ENCODE measurements at regions not wholly inside any gene's neighbourhood (a gene's known extent, or its start where the extent isn't known, plus 50 kb on each side); places are given as distances from the start of the nearest gene placed in this dataset.

DNA sequence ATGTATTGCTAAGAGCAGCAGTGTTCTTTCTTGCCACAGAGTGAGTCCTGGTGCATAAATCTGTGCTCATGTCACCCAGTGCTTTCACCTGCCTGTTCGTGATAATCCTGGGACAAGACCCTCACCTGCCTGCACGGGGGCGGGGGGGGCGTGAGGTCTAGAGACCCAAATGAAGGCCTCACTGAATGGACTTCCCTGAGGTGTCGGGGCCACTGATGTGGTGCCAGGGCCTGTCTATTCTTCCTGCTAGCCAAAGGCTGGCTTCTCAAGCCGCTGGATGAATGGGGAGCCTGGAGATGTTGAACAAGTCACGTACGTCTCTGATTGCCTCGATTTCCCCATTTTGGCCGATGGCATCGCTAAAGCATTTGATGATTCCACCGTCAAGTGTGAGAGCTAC lies 118.8 kb upstream of the IRF2BP2 start:
- H3K9me3 ChIP-seq (ENCODE audit: control insufficient read depth, insufficient read depth, low read depth, low read length) = no peaks in the 10 kb centered on the region
- H3K27ac ChIP-seq (ENCODE audit: low read length) = peak overlapping the region; percentile 95
- TF ChIP-seq TCF7L2 (IDR thresholded peaks at IDR 0.05; ENCODE audit: low read depth, low read length) = no peak
- TF ChIP-seq, protein P1, sequence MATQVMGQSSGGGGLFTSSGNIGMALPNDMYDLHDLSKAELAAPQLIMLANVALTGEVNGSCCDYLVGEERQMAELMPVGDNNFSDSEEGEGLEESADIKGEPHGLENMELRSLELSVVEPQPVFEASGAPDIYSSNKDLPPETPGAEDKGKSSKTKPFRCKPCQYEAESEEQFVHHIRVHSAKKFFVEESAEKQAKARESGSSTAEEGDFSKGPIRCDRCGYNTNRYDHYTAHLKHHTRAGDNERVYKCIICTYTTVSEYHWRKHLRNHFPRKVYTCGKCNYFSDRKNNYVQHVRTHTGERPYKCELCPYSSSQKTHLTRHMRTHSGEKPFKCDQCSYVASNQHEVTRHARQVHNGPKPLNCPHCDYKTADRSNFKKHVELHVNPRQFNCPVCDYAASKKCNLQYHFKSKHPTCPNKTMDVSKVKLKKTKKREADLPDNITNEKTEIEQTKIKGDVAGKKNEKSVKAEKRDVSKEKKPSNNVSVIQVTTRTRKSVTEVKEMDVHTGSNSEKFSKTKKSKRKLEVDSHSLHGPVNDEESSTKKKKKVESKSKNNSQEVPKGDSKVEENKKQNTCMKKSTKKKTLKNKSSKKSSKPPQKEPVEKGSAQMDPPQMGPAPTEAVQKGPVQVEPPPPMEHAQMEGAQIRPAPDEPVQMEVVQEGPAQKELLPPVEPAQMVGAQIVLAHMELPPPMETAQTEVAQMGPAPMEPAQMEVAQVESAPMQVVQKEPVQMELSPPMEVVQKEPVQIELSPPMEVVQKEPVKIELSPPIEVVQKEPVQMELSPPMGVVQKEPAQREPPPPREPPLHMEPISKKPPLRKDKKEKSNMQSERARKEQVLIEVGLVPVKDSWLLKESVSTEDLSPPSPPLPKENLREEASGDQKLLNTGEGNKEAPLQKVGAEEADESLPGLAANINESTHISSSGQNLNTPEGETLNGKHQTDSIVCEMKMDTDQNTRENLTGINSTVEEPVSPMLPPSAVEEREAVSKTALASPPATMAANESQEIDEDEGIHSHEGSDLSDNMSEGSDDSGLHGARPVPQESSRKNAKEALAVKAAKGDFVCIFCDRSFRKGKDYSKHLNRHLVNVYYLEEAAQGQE (IDR thresholded peaks at IDR 0.05; ENCODE audit: insufficient read depth in 1 of 2, low read depth in 2 of 2, low read length in 1 of 2) = no peak
- TF ChIP-seq, protein P2, sequence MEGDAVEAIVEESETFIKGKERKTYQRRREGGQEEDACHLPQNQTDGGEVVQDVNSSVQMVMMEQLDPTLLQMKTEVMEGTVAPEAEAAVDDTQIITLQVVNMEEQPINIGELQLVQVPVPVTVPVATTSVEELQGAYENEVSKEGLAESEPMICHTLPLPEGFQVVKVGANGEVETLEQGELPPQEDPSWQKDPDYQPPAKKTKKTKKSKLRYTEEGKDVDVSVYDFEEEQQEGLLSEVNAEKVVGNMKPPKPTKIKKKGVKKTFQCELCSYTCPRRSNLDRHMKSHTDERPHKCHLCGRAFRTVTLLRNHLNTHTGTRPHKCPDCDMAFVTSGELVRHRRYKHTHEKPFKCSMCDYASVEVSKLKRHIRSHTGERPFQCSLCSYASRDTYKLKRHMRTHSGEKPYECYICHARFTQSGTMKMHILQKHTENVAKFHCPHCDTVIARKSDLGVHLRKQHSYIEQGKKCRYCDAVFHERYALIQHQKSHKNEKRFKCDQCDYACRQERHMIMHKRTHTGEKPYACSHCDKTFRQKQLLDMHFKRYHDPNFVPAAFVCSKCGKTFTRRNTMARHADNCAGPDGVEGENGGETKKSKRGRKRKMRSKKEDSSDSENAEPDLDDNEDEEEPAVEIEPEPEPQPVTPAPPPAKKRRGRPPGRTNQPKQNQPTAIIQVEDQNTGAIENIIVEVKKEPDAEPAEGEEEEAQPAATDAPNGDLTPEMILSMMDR (IDR thresholded peaks at IDR 0.05) = no peak
- TF ChIP-seq SIN3A (IDR thresholded peaks at IDR 0.05; ENCODE audit: borderline replicate concordance, insufficient read depth, low read depth, low read length) = no peak
- no peak for TF ChIP-seq POLR2AphosphoS5 (IDR thresholded peaks at IDR 0.05; ENCODE audit: low read depth, low read length)
- in situ Hi-C loops (cut with HindIII; ENCODE audit: low pct_unique_long_range_greater_than_20kb, low sequenced_read_pairs) = loop anchor here (25.0 kb wide), 1 partner anchor 259 kb away; no protein-coding TSS in a partner anchor
- no TSS peak for BruUV-seq (replicated peaks)
- peaks cover 56% of the 10 kb centered on the region for H3K4me1 ChIP-seq (ENCODE audit: control insufficient read depth, insufficient read depth, low read length)
- DNase-seq (ENCODE audit: low read depth, low spot score) = no peak
- H3K27me3 ChIP-seq (ENCODE audit: control insufficient read depth, insufficient read depth, low read length) = no peaks in the 10 kb centered on the region
- ChIA-PET POLR2A (no interaction called here), CTCF (no interaction called here)
- no peaks in the 10 kb centered on the region for H3K36me3 ChIP-seq (ENCODE audit: control insufficient read depth, insufficient read depth, low read length)
- no peak for ATAC-seq
- H3K4me3 ChIP-seq (ENCODE audit: low read depth in 2 of 2, low read length in 2 of 2) = no peak overlapping the region
- intact Hi-C loops (cut with micrococcal nuclease; ENCODE audit: unreplicated experiment) = loop anchor here (10.0 kb wide), 1 partner anchor 234 kb away; no protein-coding TSS in a partner anchor

DNA sequence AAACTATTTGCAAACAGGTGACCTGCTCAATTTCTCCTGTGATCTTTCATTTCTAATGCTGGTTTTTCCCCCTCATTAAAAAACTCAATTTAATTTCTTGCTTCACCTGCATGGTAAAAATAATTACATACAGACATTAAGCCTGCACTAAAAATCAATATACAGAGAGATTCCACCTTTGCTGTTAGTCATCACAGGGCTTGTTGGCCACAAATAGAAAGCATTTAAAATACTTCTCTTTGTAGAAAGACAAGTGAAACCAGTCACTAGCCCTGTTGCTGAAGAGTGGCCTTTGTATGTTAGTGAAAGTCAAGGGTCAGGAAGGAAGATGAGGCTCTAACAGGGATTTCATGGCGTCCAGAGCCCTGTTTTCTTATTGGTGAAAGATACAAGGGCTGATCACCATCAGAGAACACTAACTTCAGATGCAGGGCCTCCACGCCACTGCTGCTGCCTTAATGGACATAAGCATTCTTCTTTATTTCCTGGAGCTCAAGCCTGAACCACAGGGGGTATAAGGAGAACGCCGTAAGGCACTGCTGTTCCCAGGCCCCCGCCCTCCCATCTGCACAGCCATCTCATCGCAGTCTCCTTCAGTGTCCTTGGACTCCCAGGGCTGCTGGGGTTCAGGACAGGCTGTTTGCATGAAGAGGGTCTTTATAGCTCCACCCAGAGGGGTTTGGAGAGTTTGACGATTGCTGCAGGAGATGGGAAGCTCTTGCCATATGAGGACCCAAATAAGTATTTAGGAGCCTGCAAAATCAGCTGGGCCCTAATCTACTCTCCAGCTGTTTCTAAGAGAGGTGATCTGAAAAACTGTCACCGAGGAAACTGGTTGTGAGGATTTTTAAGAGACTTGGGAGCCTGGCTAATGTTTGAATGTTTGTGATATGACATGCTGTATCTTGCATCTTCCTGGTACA lies 117.3 kb upstream of the IRF2BP2 start:
- BruUV-seq (replicated peaks) = no TSS peak
- Histone ChIP-seq H3K4me3 (ENCODE audit: low read depth in 2 of 2, low read length in 2 of 2) (no peak overlapping the region), H3K36me3 (ENCODE audit: control insufficient read depth, insufficient read depth, low read length) (no peaks in the 10 kb centered on the region), H3K27me3 (ENCODE audit: control insufficient read depth, insufficient read depth, low read length) (no peaks in the 10 kb centered on the region), H3K4me1 (ENCODE audit: control insufficient read depth, insufficient read depth, low read length) (peaks cover 71% of the 10 kb centered on the region), H3K9me3 (ENCODE audit: control insufficient read depth, insufficient read depth, low read depth, low read length) (no peaks in the 10 kb centered on the region), H3K27ac (ENCODE audit: low read length) (peak overlapping the region; percentile 95)
- intact Hi-C loops (cut with micrococcal nuclease; ENCODE audit: unreplicated experiment) (loop anchor here (10.0 kb wide), 1 partner anchor 232 kb away; no protein-coding TSS in a partner anchor), in situ Hi-C loops (cut with HindIII; ENCODE audit: low pct_unique_long_range_greater_than_20kb, low sequenced_read_pairs) (loop anchor here (25.0 kb wide), 1 partner anchor 260 kb away; no protein-coding TSS in a partner anchor)
- POLR2A ChIA-PET = no interaction called here
- no peak for DNase-seq (ENCODE audit: low read depth, low spot score)
- TF ChIP-seq SIN3A (IDR thresholded peaks at IDR 0.05; ENCODE audit: borderline replicate concordance, insufficient read depth, low read depth, low read length) = no peak
- TF ChIP-seq, protein P2 (IDR thresholded peaks at IDR 0.05) = no peak
- TF ChIP-seq TCF7L2 (IDR thresholded peaks at IDR 0.05; ENCODE audit: low read depth, low read length) = no peak
- TF ChIP-seq, protein P1 (IDR thresholded peaks at IDR 0.05; ENCODE audit: insufficient read depth in 1 of 2, low read depth in 2 of 2, low read length in 1 of 2) = no peak
- TF ChIP-seq POLR2AphosphoS5 (IDR thresholded peaks at IDR 0.05; ENCODE audit: low read depth, low read length) = no peak
- ATAC-seq = no peak
- CTCF ChIA-PET = no interaction called here

Data from Panc1 (cell line).